Gastroesophageal sphincter (tissue), 3 donors: ENCODE measurements at regions not wholly inside any gene's neighbourhood (a gene's known extent, or its start where the extent isn't known, plus 50 kb on each side); places are given as distances from the start of the nearest gene placed in this dataset.

Experiments
- EP300 ChIP-seq: sonication (generic); formaldehyde crosslinking; IDR thresholded peaks from one replicate; pipeline ENCODE4 v1.6.1; 2017; ENCODE audit warnings: antibody characterized with exemption, mild to moderate bottlenecking
- POLR2A ChIP-seq, 2 donors: fragments of 450-650 bp; IDR thresholded peaks; one replicate each; pipeline ENCODE4 v1.6.1; 2017; ENCODE audit warnings: antibody characterized with exemption in 2 of 2, mild to moderate bottlenecking in 2 of 2, moderate library complexity in 1 of 2
- POLR2AphosphoS5 ChIP-seq: sonication (generic); formaldehyde crosslinking; IDR thresholded peaks from one replicate; pipeline ENCODE4 v1.6.1; 2017; ENCODE audit warnings: antibody characterized with exemption
- TF ChIP-seq, protein P1 (sequence below), 4 experiments: fragments of 200-600 bp in 2 of 4; fragments of 450-650 bp in 2 of 4; sonication (generic) in 1 of 4; IDR thresholded peaks; one replicate each; pipeline ENCODE4 v1.5.1; 2017 to 2019; ENCODE audit warnings: antibody characterized with exemption in 4 of 4, mild to moderate bottlenecking in 2 of 4, moderate library complexity in 2 of 4

DNA sequence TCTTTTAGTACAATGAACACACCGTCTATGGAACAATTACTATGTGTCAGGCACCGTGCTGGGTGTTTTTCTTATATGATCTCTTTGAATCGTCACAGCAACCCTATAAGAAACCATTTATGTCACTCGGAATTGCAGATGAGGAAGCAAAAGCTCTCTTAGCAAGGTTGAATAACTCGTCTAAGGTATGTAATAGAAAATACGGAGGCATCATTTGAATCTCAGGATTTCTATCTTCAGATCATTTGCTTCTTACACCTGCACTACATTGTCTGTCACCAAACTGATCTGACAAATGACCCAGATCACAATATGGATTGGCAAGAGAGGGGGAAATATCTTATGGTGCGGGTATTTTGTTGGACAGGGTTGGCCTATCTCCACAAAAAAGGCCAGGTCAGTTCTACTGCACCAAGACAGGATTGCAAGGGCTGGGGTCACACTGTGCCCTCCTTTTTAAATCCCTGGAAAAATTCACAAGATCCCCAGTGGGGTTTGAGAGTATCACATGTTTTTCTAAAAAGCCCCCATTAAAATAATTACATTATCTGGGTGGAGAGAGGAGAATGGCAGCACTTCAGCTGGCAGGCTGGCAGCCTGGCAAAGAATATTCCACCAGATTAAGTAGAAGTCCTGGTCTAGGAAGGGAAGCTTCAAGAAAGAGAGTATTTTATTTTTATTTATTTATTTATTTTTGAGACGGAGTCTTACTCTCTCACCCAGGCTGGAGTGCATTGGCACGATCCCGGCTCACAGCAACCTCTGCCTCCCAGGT, 110.7 kb upstream of the CLMP start:
- TF ChIP-seq, protein P1, sequence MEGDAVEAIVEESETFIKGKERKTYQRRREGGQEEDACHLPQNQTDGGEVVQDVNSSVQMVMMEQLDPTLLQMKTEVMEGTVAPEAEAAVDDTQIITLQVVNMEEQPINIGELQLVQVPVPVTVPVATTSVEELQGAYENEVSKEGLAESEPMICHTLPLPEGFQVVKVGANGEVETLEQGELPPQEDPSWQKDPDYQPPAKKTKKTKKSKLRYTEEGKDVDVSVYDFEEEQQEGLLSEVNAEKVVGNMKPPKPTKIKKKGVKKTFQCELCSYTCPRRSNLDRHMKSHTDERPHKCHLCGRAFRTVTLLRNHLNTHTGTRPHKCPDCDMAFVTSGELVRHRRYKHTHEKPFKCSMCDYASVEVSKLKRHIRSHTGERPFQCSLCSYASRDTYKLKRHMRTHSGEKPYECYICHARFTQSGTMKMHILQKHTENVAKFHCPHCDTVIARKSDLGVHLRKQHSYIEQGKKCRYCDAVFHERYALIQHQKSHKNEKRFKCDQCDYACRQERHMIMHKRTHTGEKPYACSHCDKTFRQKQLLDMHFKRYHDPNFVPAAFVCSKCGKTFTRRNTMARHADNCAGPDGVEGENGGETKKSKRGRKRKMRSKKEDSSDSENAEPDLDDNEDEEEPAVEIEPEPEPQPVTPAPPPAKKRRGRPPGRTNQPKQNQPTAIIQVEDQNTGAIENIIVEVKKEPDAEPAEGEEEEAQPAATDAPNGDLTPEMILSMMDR (IDR thresholded peaks at IDR 0.05) = no peak
- TF ChIP-seq POLR2A (IDR thresholded peaks at IDR 0.05) (no peak), EP300 (no peak), POLR2AphosphoS5 (no peak)
